Right atrium auricular region (tissue), 2 donors: ENCODE measurements at regions not wholly inside any gene's neighbourhood (a gene's known extent, or its start where the extent isn't known, plus 50 kb on each side); places are given as distances from the start of the nearest gene placed in this dataset.
"Not testable (repeated sequence)": the region's sequence is repeated elsewhere in the genome, so short reads cannot be mapped to it uniquely, and the experiment has no call there.

Experiments used
- DNase-seq: peaks from one replicate; pipeline ENCODE4 v3.0.0-alpha.2; 2019; ENCODE audit warnings: low spot score
- H3K27ac ChIP-seq, 2 donors: fragments of 200-600 bp; sonication (generic); 1 replicate in 1 of 2; 2 replicates in 1 of 2; pipeline ENCODE4 v1.5.1; 2016 to 2019
- H3K27me3 ChIP-seq, 2 donors: fragments of 200-600 bp; sonication (generic); one replicate each; pipeline versions ENCODE4 v1.5.1 to v1.6.0; 2017 to 2019
- H3K36me3 ChIP-seq: fragments of 200-600 bp; sonication (generic); one replicate; pipeline ENCODE4 v1.5.1; 2016
- H3K4me1 ChIP-seq, 2 donors: fragments of 200-600 bp; sonication (generic); one replicate each; pipeline versions ENCODE4 v1.5.1 to v1.6.0; 2017 to 2019
- H3K4me3 ChIP-seq, 2 donors: fragments of 200-600 bp; sonication (generic); 1 replicate in 1 of 2; 2 replicates in 1 of 2; pipeline ENCODE4 v1.5.1; 2017 to 2019; ENCODE audit warnings: mild to moderate bottlenecking in 1 of 2, moderate library complexity in 1 of 2
- H3K9me3 ChIP-seq, 2 donors: fragments of 200-600 bp; sonication (generic); one replicate each; pipeline ENCODE4 v1.5.1; 2019
- TF ChIP-seq, protein P1 (sequence below), 2 donors: fragments of 200-600 bp; sonication (generic); IDR thresholded peaks; one replicate each; pipeline ENCODE4 v1.5.1; 2019; ENCODE audit warnings: antibody characterized with exemption in 2 of 2

DNA sequence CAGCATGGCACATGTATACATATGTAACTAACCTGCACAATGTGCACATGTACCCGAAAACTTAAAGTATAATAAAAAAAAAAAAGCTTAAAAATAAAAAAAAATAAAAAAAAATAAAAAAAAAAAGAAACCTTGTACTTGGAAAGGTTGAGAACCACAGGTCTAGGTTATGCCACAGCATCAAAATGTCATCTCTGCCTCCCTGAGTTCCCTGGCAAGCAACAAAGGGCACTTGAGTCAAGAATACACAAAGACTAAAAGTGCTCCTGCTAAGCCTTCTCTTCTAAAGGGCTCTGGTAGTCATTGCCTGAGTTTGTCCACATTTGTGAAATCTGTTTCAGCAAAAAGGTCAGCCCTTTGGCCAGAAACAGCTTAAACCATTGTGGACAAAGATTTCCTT, 395.8 kb upstream of the CCDC54 start:
- H3K4me3 ChIP-seq: no peak overlapping the region
- H3K27ac ChIP-seq: no peak overlapping the region
- no peaks in the 10 kb centered on the region for H3K36me3 ChIP-seq
- H3K9me3 ChIP-seq: no peaks in the 10 kb centered on the region
- TF ChIP-seq, protein P1, sequence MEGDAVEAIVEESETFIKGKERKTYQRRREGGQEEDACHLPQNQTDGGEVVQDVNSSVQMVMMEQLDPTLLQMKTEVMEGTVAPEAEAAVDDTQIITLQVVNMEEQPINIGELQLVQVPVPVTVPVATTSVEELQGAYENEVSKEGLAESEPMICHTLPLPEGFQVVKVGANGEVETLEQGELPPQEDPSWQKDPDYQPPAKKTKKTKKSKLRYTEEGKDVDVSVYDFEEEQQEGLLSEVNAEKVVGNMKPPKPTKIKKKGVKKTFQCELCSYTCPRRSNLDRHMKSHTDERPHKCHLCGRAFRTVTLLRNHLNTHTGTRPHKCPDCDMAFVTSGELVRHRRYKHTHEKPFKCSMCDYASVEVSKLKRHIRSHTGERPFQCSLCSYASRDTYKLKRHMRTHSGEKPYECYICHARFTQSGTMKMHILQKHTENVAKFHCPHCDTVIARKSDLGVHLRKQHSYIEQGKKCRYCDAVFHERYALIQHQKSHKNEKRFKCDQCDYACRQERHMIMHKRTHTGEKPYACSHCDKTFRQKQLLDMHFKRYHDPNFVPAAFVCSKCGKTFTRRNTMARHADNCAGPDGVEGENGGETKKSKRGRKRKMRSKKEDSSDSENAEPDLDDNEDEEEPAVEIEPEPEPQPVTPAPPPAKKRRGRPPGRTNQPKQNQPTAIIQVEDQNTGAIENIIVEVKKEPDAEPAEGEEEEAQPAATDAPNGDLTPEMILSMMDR (IDR thresholded peaks at IDR 0.05): no peak
- H3K4me1 ChIP-seq: no peaks in the 10 kb centered on the region
- H3K27me3 ChIP-seq: no peaks in the 10 kb centered on the region
- DNase-seq: no peak

GRCh38 chr3:106985721-106986120, 391.5 kb upstream of the CCDC54 start:
- Histone ChIP-seq H3K27ac (no peak overlapping the region), H3K27me3 (no peaks in the 10 kb centered on the region), H3K9me3 (no peaks in the 10 kb centered on the region), H3K4me1 (no peaks in the 10 kb centered on the region), H3K4me3 (no peak overlapping the region), H3K36me3 (no peaks in the 10 kb centered on the region)
- TF ChIP-seq, protein P1 (IDR thresholded peaks at IDR 0.05): no peak
- no peak for DNase-seq

- H3K27me3 ChIP-seq, H3K4me3 ChIP-seq, H3K36me3 ChIP-seq, DNase-seq, H3K4me1 ChIP-seq, H3K9me3 ChIP-seq, H3K27ac ChIP-seq: not testable (repeated sequence)
Observed at GRCh38 chr3:106998841-106999682, 378.2 kb upstream of the CCDC54 start.

DNA sequence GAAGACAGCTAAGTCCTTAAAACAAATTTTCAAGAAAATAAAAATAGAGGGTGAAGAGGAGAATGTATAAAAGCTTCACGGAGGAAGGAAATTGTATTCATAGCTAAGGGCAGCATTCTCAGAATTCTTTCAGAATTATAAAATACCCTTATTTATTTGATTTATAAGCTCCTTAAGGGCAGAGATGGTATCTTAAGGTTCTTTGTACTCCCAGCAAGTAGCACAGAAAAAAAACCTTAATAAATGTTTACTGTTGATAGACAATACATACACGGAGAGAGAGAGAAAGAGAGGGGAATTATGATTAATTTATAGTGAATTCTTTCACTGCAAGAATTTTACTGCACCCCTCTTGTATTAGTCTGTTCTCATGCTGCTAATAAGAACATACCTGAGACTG, 375.6 kb upstream of the CCDC54 start:
- H3K27me3 ChIP-seq: no peaks in the 10 kb centered on the region
- DNase-seq: no peak
- H3K4me3 ChIP-seq: no peak overlapping the region

GRCh38 chr3:107005352-107005751, 371.9 kb upstream of the CCDC54 start:
- H3K27ac ChIP-seq, H3K9me3 ChIP-seq, DNase-seq, H3K27me3 ChIP-seq, H3K4me1 ChIP-seq, H3K36me3 ChIP-seq, H3K4me3 ChIP-seq: not testable (repeated sequence)

More for the DNA sequence above, 375.6 kb upstream of the CCDC54 start:
- H3K27ac ChIP-seq: no peak overlapping the region
- no peaks in the 10 kb centered on the region for H3K9me3 ChIP-seq
- TF ChIP-seq, protein P1 (IDR thresholded peaks at IDR 0.05): no peak
- no peaks in the 10 kb centered on the region for H3K4me1 ChIP-seq
- H3K36me3 ChIP-seq: no peaks in the 10 kb centered on the region

- TF ChIP-seq, protein P1 (IDR thresholded peaks at IDR 0.05): no peak
- no peak for DNase-seq
- no peak overlapping the region for H3K4me3 ChIP-seq
- H3K4me1 ChIP-seq: no peaks in the 10 kb centered on the region
- H3K9me3 ChIP-seq: no peaks in the 10 kb centered on the region
- no peaks in the 10 kb centered on the region for H3K36me3 ChIP-seq
- no peaks in the 10 kb centered on the region for H3K27me3 ChIP-seq
- no peak overlapping the region for H3K27ac ChIP-seq
Observed at GRCh38 chr3:107008213-107008612, 369.0 kb upstream of the CCDC54 start.

GRCh38 chr3:107013641-107014040, 363.6 kb upstream of the CCDC54 start:
- no peaks in the 10 kb centered on the region for H3K36me3 ChIP-seq
- TF ChIP-seq, protein P1 (IDR thresholded peaks at IDR 0.05): no peak
- no peak for DNase-seq
- peaks cover 0 to 5% of the 10 kb centered on the region in 2 donors for H3K9me3 ChIP-seq
- H3K27me3 ChIP-seq: no peaks in the 10 kb centered on the region
- H3K4me3 ChIP-seq: no peak overlapping the region
- H3K27ac ChIP-seq: no peak overlapping the region
- no peaks in the 10 kb centered on the region for H3K4me1 ChIP-seq
